NCI-H524 (cell line): ENCODE measurements at regions not wholly inside any gene's neighbourhood (a gene's known extent, or its start where the extent isn't known, plus 50 kb on each side); places are given as distances from the start of the nearest gene placed in this dataset.

Experiments used
- DNase-seq, 2 experiments: peaks; one replicate each; lab custom pipeline; 2025; lab: John Stamatoyannopoulos, UW

- DNase-seq: no peak
Measured at GRCh38 chr1:238112952-238113621, 222.4 kb upstream of the ZP4 start.

GRCh38 chr1:238111516-238111915 lies 220.8 kb upstream of the ZP4 start:
- DNase-seq: no peak

GRCh38 chr1:238111081-238111480 lies 220.4 kb upstream of the ZP4 start:
- no peak for DNase-seq

GRCh38 chr1:238108417-238108816 lies 217.7 kb upstream of the ZP4 start:
- DNase-seq: no peak

- DNase-seq: no peak
Measured at GRCh38 chr1:238107322-238107721, 216.6 kb upstream of the ZP4 start.

GRCh38 chr1:238104752-238105151 lies 214.0 kb upstream of the ZP4 start:
- DNase-seq: no peak

- DNase-seq: no peak
Measured at GRCh38 chr1:238101923-238102322, 211.2 kb upstream of the ZP4 start.

- no peak for DNase-seq
Measured at GRCh38 chr1:238099871-238100270, 209.1 kb upstream of the ZP4 start.

GRCh38 chr1:238089615-238090014 lies 198.9 kb upstream of the ZP4 start:
- no peak for DNase-seq

GRCh38 chr1:238088560-238089290 lies 198.0 kb upstream of the ZP4 start:
- no peak for DNase-seq

GRCh38 chr1:238073991-238074390 lies 183.3 kb upstream of the ZP4 start:
- no peak for DNase-seq

- no peak for DNase-seq
Measured at GRCh38 chr1:238071061-238071460, 180.3 kb upstream of the ZP4 start.

GRCh38 chr1:238063454-238063853 lies 172.7 kb upstream of the ZP4 start:
- DNase-seq: no peak

- DNase-seq: no peak
Measured at GRCh38 chr1:238061967-238062613, 171.4 kb upstream of the ZP4 start.

GRCh38 chr1:238060061-238060460 lies 169.3 kb upstream of the ZP4 start:
- DNase-seq: no peak

GRCh38 chr1:238052496-238053266 lies 162.0 kb upstream of the ZP4 start:
- DNase-seq: no peak

- DNase-seq: no peak
Measured at GRCh38 chr1:238029126-238029525, 138.4 kb upstream of the ZP4 start.

- no peak for DNase-seq
Measured at GRCh38 chr1:238027366-238027765, 136.6 kb upstream of the ZP4 start.

- no peak for DNase-seq
Measured at GRCh38 chr1:238023137-238023536, 132.4 kb upstream of the ZP4 start.

GRCh38 chr1:238018214-238018613 lies 127.5 kb upstream of the ZP4 start:
- no peak for DNase-seq

GRCh38 chr1:238006779-238007178 lies 116.1 kb upstream of the ZP4 start:
- DNase-seq: no peak

- DNase-seq: no peak
Measured at GRCh38 chr1:238005116-238005515, 114.4 kb upstream of the ZP4 start.

GRCh38 chr1:238001818-238002217 lies 111.1 kb upstream of the ZP4 start:
- DNase-seq: no peak
